ENCODE measurements at regions not wholly inside any gene's neighbourhood (a gene's known extent, or its start where the extent isn't known, plus 50 kb on each side); places are given as distances from the start of the nearest gene placed in this dataset.

GRCh38 chr6:126753606-126754005 lies 364.9 kb upstream of the RSPO3 start:
- DNase-seq: no peak

GRCh38 chr6:126761854-126762253 lies 356.6 kb upstream of the RSPO3 start:
- H3K9me3 ChIP-seq: no peaks in the 10 kb centered on the region
- TF ChIP-seq, protein P1, sequence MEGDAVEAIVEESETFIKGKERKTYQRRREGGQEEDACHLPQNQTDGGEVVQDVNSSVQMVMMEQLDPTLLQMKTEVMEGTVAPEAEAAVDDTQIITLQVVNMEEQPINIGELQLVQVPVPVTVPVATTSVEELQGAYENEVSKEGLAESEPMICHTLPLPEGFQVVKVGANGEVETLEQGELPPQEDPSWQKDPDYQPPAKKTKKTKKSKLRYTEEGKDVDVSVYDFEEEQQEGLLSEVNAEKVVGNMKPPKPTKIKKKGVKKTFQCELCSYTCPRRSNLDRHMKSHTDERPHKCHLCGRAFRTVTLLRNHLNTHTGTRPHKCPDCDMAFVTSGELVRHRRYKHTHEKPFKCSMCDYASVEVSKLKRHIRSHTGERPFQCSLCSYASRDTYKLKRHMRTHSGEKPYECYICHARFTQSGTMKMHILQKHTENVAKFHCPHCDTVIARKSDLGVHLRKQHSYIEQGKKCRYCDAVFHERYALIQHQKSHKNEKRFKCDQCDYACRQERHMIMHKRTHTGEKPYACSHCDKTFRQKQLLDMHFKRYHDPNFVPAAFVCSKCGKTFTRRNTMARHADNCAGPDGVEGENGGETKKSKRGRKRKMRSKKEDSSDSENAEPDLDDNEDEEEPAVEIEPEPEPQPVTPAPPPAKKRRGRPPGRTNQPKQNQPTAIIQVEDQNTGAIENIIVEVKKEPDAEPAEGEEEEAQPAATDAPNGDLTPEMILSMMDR (IDR thresholded peaks at IDR 0.05): no peak
- intact Hi-C loops (cut with DNase I, micrococcal nuclease): no loop called here
- H3K4me3 ChIP-seq: no peak overlapping the region
- H3K36me3 ChIP-seq (ENCODE audit: low read depth): no peaks in the 10 kb centered on the region
- no peak for DNase-seq
- H3K4me1 ChIP-seq (ENCODE audit: low read depth): no peaks in the 10 kb centered on the region
- ATAC-seq: no peak

More at GRCh38 chr6:126753606-126754005, 364.9 kb upstream of the RSPO3 start:
- Histone ChIP-seq H3K36me3 (ENCODE audit: low read depth) (no peaks in the 10 kb centered on the region), H3K4me1 (ENCODE audit: low read depth) (no peaks in the 10 kb centered on the region), H3K4me3 (no peak overlapping the region), H3K9me3 (no peaks in the 10 kb centered on the region)
- intact Hi-C loops (cut with DNase I, micrococcal nuclease): no loop called here
- ATAC-seq: no peak
- TF ChIP-seq, protein P1 (IDR thresholded peaks at IDR 0.05): no peak

DNA sequence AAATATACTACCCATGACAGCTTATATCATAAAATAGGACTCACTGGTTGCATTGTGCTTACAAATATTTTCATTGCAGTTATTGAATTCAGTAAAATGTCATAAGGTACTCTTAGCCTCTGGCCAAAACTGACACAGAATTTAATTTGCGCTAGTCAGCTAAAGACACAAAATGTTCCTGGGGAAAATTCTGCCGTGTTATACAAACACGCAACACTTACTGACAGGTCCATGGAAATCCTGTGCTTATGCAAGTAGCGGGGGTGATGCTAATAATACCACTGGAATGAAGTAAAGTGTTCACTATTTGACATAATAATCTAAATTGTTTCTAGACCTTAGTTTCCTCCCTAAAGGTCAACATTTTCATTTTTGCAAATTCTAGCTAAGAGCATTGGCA lies 354.4 kb upstream of the RSPO3 start:
- Histone ChIP-seq H3K36me3 (ENCODE audit: low read depth) (no peaks in the 10 kb centered on the region), H3K4me3 (no peak overlapping the region), H3K9me3 (no peaks in the 10 kb centered on the region), H3K4me1 (ENCODE audit: low read depth) (no peaks in the 10 kb centered on the region)
- TF ChIP-seq, protein P1 (IDR thresholded peaks at IDR 0.05): no peak
- DNase-seq (no peak), ATAC-seq (no peak)
- intact Hi-C loops (cut with DNase I, micrococcal nuclease): no loop called here

DNA sequence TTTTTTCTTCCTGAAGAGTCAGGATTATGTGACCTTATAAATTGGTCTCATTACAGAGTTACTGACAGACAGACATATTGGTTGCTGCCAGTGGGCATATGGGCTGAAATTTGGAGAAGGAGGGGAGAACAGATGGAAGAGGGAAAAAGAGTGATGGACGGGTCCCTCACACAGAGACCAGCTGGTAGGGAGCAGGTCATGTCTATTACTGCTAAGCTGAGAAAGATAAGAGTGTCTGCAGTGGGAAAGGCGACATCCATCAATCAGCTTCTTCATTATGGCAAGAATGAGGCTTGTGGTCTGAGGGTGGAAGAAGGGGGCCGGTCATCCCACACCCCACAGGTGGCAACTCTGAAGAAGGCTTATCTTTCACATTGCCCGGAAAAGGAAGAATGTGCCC lies 353.8 kb upstream of the RSPO3 start:
- ATAC-seq (no peak), DNase-seq (no peak)
- H3K36me3 ChIP-seq (ENCODE audit: low read depth): no peaks in the 10 kb centered on the region
- intact Hi-C loops (cut with DNase I, micrococcal nuclease): no loop called here
- no peaks in the 10 kb centered on the region for H3K4me1 ChIP-seq (ENCODE audit: low read depth)
- no peaks in the 10 kb centered on the region for H3K9me3 ChIP-seq
- TF ChIP-seq, protein P1 (IDR thresholded peaks at IDR 0.05): no peak
- no peak overlapping the region for H3K4me3 ChIP-seq

DNA sequence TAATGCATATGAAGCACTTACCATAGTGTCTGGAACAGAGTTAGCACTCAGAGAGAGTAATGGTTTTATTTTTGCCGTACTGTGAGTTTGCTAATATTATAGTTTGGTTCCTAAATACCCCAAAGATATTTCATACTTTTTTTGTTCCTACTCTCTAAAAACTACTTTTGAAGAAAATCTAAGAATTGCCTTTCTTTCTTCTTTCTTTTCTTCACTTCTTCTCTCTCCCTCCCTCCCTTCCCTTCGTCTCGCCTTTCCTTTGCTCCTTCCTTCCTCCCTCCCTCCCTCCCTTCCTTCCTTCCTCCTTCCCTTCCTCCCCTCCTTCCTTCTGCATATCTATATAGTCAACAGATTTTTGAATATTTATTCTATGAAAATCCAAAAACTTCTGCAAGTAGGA lies 351.7 kb upstream of the RSPO3 start:
- DNase-seq (no peak), ATAC-seq (no peak)
- TF ChIP-seq, protein P1 (IDR thresholded peaks at IDR 0.05): no peak
- H3K4me3 ChIP-seq: no peak overlapping the region
- no peaks in the 10 kb centered on the region for H3K36me3 ChIP-seq (ENCODE audit: low read depth)
- H3K9me3 ChIP-seq: no peaks in the 10 kb centered on the region
- intact Hi-C loops (cut with DNase I, micrococcal nuclease): no loop called here
- H3K4me1 ChIP-seq (ENCODE audit: low read depth): no peaks in the 10 kb centered on the region

GRCh38 chr6:126767711-126768110 lies 350.8 kb upstream of the RSPO3 start:
- intact Hi-C loops (cut with DNase I, micrococcal nuclease): no loop called here
- TF ChIP-seq, protein P1 (IDR thresholded peaks at IDR 0.05): no peak
- DNase-seq: no peak

More at GRCh38 chr6:126767711-126768110, 350.8 kb upstream of the RSPO3 start:
- Histone ChIP-seq H3K4me1 (ENCODE audit: low read depth) (no peaks in the 10 kb centered on the region), H3K4me3 (no peak overlapping the region), H3K9me3 (no peaks in the 10 kb centered on the region), H3K36me3 (ENCODE audit: low read depth) (no peaks in the 10 kb centered on the region)
- no peak for ATAC-seq
